H9 (cell line): ENCODE measurements at regions not wholly inside any gene's neighbourhood (a gene's known extent, or its start where the extent isn't known, plus 50 kb on each side); places are given as distances from the start of the nearest gene placed in this dataset.

Experiments
- DNase-seq: peaks from one replicate; pipeline ENCODE4 v3.0.0-alpha.2; 2017
- H2AFZ ChIP-seq: one replicate; pipeline ENCODE4 v1.6.1; 2013; ENCODE audit warnings: mild to moderate bottlenecking, low read length, control low read depth, moderate library complexity
- H2AK5ac ChIP-seq: 2 replicates; pipeline ENCODE4 v1.6.1; 2013; ENCODE audit warnings: low read length, control low read depth, mixed read lengths; ENCODE audit not compliant: insufficient read length
- H2BK120ac ChIP-seq: one replicate; pipeline ENCODE4 v1.6.1; 2013; ENCODE audit warnings: low read depth, mild to moderate bottlenecking, low read length, control low read depth, inconsistent platforms; ENCODE audit not compliant: poor library complexity, severe bottlenecking
- H2BK12ac ChIP-seq: 2 replicates; pipeline ENCODE4 v1.6.1; 2013; ENCODE audit warnings: low read length, control low read depth, mixed read lengths, low read depth; ENCODE audit not compliant: insufficient read length
- H2BK15ac ChIP-seq: 2 replicates; pipeline ENCODE4 v1.6.1; 2013; ENCODE audit warnings: low read depth, low read length, control low read depth
- H2BK20ac ChIP-seq: one replicate; pipeline ENCODE4 v1.6.1; 2013; ENCODE audit warnings: low read depth, mild to moderate bottlenecking, low read length, control low read depth, inconsistent platforms; ENCODE audit not compliant: poor library complexity, severe bottlenecking
- H2BK5ac ChIP-seq: 2 replicates; pipeline ENCODE4 v1.6.1; 2013; ENCODE audit warnings: low read length, control low read depth, mixed read lengths; ENCODE audit not compliant: insufficient read length
- H3K14ac ChIP-seq: 2 replicates; pipeline ENCODE4 v1.6.1; 2013; ENCODE audit warnings: low read length, control low read depth; ENCODE audit not compliant: insufficient read depth
- H3K18ac ChIP-seq: 2 replicates; pipeline ENCODE4 v1.6.1; 2013; ENCODE audit warnings: low read depth, mild to moderate bottlenecking, mixed read lengths, low read length, control low read depth; ENCODE audit not compliant: insufficient read length
- H3K23ac ChIP-seq: 2 replicates; pipeline ENCODE4 v1.6.1; 2013; ENCODE audit warnings: low read length, control low read depth, mixed read lengths, low read depth; ENCODE audit not compliant: insufficient read length
- H3K23me2 ChIP-seq: 2 replicates; pipeline ENCODE4 v1.6.1; 2013; ENCODE audit warnings: low read depth, mild to moderate bottlenecking, mixed read lengths, low read length, control low read depth; ENCODE audit not compliant: insufficient read length, poor library complexity, severe bottlenecking
- H3K27ac ChIP-seq: 2 replicates; pipeline ENCODE4 v1.5.1; 2013; ENCODE audit warnings: low read length, control low read depth, mixed read lengths, low read depth; ENCODE audit not compliant: insufficient read length
- H3K27me3 ChIP-seq: 2 replicates; pipeline ENCODE4 v1.6.1; 2013; ENCODE audit warnings: low read length, control low read depth, inconsistent platforms; ENCODE audit not compliant: insufficient read depth
- H3K4ac ChIP-seq: 2 replicates; pipeline ENCODE4 v1.6.1; 2013; ENCODE audit warnings: low read depth, mild to moderate bottlenecking, control low read depth, inconsistent platforms, low read length, moderate library complexity
- H3K4me1 ChIP-seq: 2 replicates; pipeline ENCODE4 v1.6.1; 2013; ENCODE audit warnings: low read length, control low read depth, inconsistent platforms; ENCODE audit not compliant: insufficient read depth
- H3K4me2 ChIP-seq: 2 replicates; pipeline ENCODE4 v1.6.1; 2013; ENCODE audit warnings: low read length, control low read depth, mixed read lengths; ENCODE audit not compliant: insufficient read length, insufficient read depth
- H3K56ac ChIP-seq: 2 replicates; pipeline ENCODE4 v1.6.1; 2013; ENCODE audit warnings: low read depth, mild to moderate bottlenecking, mixed read lengths, low read length, control low read depth; ENCODE audit not compliant: insufficient read length
- H3K79me1 ChIP-seq: 2 replicates; pipeline ENCODE4 v1.6.1; 2013; ENCODE audit warnings: low read depth, mild to moderate bottlenecking, moderate library complexity, low read length, control low read depth, inconsistent platforms; ENCODE audit not compliant: insufficient read depth, poor library complexity, severe bottlenecking
- H3K79me2 ChIP-seq: 2 replicates; pipeline ENCODE4 v1.6.1; 2013; ENCODE audit warnings: low read length, control low read depth, inconsistent platforms; ENCODE audit not compliant: insufficient read depth
- H3K9ac ChIP-seq: 2 replicates; pipeline ENCODE4 v1.6.1; 2013; ENCODE audit warnings: low read length, control low read depth, mixed read lengths; ENCODE audit not compliant: insufficient read length; ENCODE audit errors: extremely low read depth
- H3K9me3 ChIP-seq: one replicate; pipeline ENCODE4 v1.6.1; 2013; ENCODE audit warnings: low read depth, low read length, inconsistent platforms; ENCODE audit not compliant: control insufficient read depth
- H3T11ph ChIP-seq: one replicate; pipeline ENCODE4 v1.6.1; 2013; ENCODE audit warnings: mild to moderate bottlenecking, low read length, control low read depth, inconsistent platforms
- H4K20me1 ChIP-seq: one replicate; pipeline ENCODE4 v1.6.1; 2013; ENCODE audit not compliant: control insufficient read depth, insufficient read length, insufficient read depth
- H4K5ac ChIP-seq: 2 replicates; pipeline ENCODE4 v1.6.1; 2013; ENCODE audit warnings: low read depth, mild to moderate bottlenecking, mixed read lengths, low read length, control low read depth; ENCODE audit not compliant: insufficient read length
- H4K8ac ChIP-seq: replicated peaks from 2 replicates; pipeline ENCODE4 v1.6.1; 2013; ENCODE audit warnings: low read length, control low read depth, mixed read lengths, low read depth; ENCODE audit not compliant: insufficient read length
- H4K91ac ChIP-seq: 2 replicates; pipeline ENCODE4 v1.6.1; 2013; ENCODE audit warnings: low read depth, mild to moderate bottlenecking, moderate library complexity, mixed read lengths, low read length, control low read depth; ENCODE audit not compliant: insufficient read length
- H3K27ac Mint-ChIP-seq, 3 experiments: 2 replicates in 2 of 3; 3 replicates in 1 of 3; pipeline ENCODE4 v1.8.0; 2020 to 2021; ENCODE audit warnings: mixed read lengths in 3 of 3, mild to moderate bottlenecking in 1 of 3, moderate library complexity in 1 of 3
- H3K27me3 Mint-ChIP-seq: 2 replicates; pipeline ENCODE4 v1.8.0; 2021; ENCODE audit warnings: low read depth, mild to moderate bottlenecking, moderate library complexity, mixed read lengths
- H3K36me3 Mint-ChIP-seq, 3 experiments: 2 replicates in 2 of 3; 3 replicates in 1 of 3; pipeline ENCODE4 v1.8.0; 2020 to 2021; ENCODE audit warnings: low read depth in 3 of 3, mixed read lengths in 3 of 3; ENCODE audit not compliant: insufficient read depth in 1 of 3
- H3K4me1 Mint-ChIP-seq, 2 experiments: 2 replicates each; pipeline ENCODE4 v1.8.0; 2020; ENCODE audit warnings: mixed read lengths in 2 of 2
- H3K4me3 Mint-ChIP-seq, 2 experiments: 2 replicates in 1 of 2; 3 replicates in 1 of 2; pipeline ENCODE4 v1.8.0; 2020 to 2021; ENCODE audit warnings: mild to moderate bottlenecking in 2 of 2, mixed read lengths in 2 of 2, moderate library complexity in 1 of 2
- H3K9me3 Mint-ChIP-seq, 2 experiments: 2 replicates in 1 of 2; 3 replicates in 1 of 2; pipeline ENCODE4 v1.8.0; 2020; ENCODE audit warnings: mild to moderate bottlenecking in 2 of 2, mixed read lengths in 2 of 2, moderate library complexity in 1 of 2
- TF ChIP-seq, protein P1 (sequence below): fragments of 200-600 bp; sonication (generic); conservative IDR thresholded peaks from 3 replicates; pipeline ENCODE4 v1.8.0; 2021; ENCODE audit warnings: antibody characterized with exemption, mild to moderate bottlenecking

DNA sequence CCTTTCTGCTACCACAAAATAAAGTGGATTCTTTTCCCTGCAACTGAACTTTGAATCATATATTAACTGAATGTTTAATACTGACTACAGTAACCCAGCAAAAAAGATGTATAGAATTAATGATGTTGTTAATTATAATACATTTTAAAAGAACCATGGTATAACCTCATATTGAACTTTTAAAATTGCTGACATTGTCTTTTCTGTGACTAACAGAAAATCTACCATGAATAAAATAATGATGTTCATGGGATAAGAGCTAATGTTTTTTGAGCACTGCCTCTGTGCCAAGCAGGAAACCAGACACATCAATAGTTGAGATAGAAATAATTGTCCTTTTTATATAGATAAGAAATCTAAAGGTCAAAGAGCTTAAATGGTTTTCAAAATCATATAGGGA, 691.9 kb downstream of the PDHA2 start:
- Histone ChIP-seq H4K91ac (no peak overlapping the region), H3K23ac (no peak overlapping the region), H3K4me1 (no peaks in the 10 kb centered on the region), H2AK5ac (no peak overlapping the region), H3K4me2 (no peak overlapping the region), H2BK12ac (no peak overlapping the region), H3K27ac (no peak overlapping the region), H3K27me3 (no peaks in the 10 kb centered on the region), H2BK5ac (no peak overlapping the region), H4K5ac (no peak overlapping the region), H3K4ac (no peak overlapping the region), H2BK120ac (no peak overlapping the region), H3K23me2 (no peaks in the 10 kb centered on the region), H3K14ac (no peak overlapping the region), H3K9ac (no peak overlapping the region), H3K9me3 (no peaks in the 10 kb centered on the region), H3K79me2 (no peaks in the 10 kb centered on the region), H3K18ac (no peak overlapping the region), H3K79me1 (no peaks in the 10 kb centered on the region), H2BK15ac (no peak overlapping the region), H3T11ph (no peak overlapping the region), H3K56ac (no peak overlapping the region), H4K20me1 (no peaks in the 10 kb centered on the region), H2BK20ac (no peak overlapping the region), H2AFZ (no peak overlapping the region), H4K8ac (no peak overlapping the region)
- H3K36me3 Mint-ChIP-seq: peaks cover 0 to 4% (median 3%) of the 10 kb centered on the region in 3 experiments; a peak in 2 of 7 replicates
- TF ChIP-seq, protein P1, sequence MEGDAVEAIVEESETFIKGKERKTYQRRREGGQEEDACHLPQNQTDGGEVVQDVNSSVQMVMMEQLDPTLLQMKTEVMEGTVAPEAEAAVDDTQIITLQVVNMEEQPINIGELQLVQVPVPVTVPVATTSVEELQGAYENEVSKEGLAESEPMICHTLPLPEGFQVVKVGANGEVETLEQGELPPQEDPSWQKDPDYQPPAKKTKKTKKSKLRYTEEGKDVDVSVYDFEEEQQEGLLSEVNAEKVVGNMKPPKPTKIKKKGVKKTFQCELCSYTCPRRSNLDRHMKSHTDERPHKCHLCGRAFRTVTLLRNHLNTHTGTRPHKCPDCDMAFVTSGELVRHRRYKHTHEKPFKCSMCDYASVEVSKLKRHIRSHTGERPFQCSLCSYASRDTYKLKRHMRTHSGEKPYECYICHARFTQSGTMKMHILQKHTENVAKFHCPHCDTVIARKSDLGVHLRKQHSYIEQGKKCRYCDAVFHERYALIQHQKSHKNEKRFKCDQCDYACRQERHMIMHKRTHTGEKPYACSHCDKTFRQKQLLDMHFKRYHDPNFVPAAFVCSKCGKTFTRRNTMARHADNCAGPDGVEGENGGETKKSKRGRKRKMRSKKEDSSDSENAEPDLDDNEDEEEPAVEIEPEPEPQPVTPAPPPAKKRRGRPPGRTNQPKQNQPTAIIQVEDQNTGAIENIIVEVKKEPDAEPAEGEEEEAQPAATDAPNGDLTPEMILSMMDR: no peak
- H3K4me1 Mint-ChIP-seq: no peaks in the 10 kb centered on the region; a peak in 1 of 4 replicates
- H3K27ac Mint-ChIP-seq: no peak overlapping the region
- H3K4me3 Mint-ChIP-seq: no peak overlapping the region
- peaks cover 4 to 5% of the 10 kb centered on the region in 2 experiments; a peak in 3 of 5 replicates for H3K9me3 Mint-ChIP-seq
- H3K27me3 Mint-ChIP-seq: no peaks in the 10 kb centered on the region
- DNase-seq: no peak
